ENCODE measurements at regions not wholly inside any gene's neighbourhood (a gene's known extent, or its start where the extent isn't known, plus 50 kb on each side); places are given as distances from the start of the nearest gene placed in this dataset.

DNA sequence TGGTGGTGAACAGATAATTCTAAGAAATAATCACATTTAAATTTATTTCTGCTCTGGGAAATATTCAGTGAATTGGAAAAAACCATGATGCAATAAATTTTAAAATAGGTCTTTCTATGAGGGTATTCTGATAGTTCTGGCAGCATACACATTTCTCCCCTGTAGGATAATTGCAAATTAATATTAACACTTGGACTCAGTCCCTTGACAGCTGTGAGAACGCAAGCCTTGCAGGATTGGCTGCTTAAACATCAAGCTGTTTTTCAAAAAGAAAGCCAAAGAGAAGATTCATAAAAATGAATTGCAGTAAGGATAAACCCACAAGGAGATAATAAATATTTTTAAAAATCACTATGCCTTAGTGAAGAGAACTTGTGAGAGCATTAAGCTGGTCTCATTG, 180.0 kb downstream of the MTRR start:
- Histone ChIP-seq H2AFZ (ENCODE audit: low read length) (no peak overlapping the region), H3K79me1 (ENCODE audit: low read depth, low read length) (no peaks in the 10 kb centered on the region), H3K27ac (ENCODE audit: low read depth, low read length) (no peak overlapping the region), H2BK5ac (ENCODE audit: low read depth, low read length) (no peak overlapping the region), H3K9ac (replicated peaks in 1 of 4; ENCODE audit: extremely low read depth in 1 of 4, low read depth in 3 of 4, low read length in 3 of 4) (no peak overlapping the region), H3K4ac (replicated peaks; ENCODE audit: insufficient read length, low read depth, low read length) (no peak overlapping the region), H2BK12ac (ENCODE audit: low read depth, low read length) (no peak overlapping the region), H2AK5ac (ENCODE audit: low read depth, low read length) (no peak overlapping the region), H3K27me3 (replicated peaks in 1 of 4; ENCODE audit: control insufficient read depth in 3 of 4, extremely low read depth in 1 of 4, insufficient read depth in 3 of 4, low read length in 3 of 4) (no peaks in the 10 kb centered on the region), H3K23me2 (ENCODE audit: low read depth, low read length) (peaks cover 4% of the 10 kb centered on the region; the same call in 1 of the 2 replicates), H3K14ac (ENCODE audit: insufficient read length) (no peak overlapping the region), H3K4me2 (ENCODE audit: insufficient read depth in 1 of 2, low read depth in 2 of 2, low read length in 2 of 2) (no peak overlapping the region), H4K20me1 (replicated peaks in 1 of 2; ENCODE audit: control insufficient read depth in 1 of 2, insufficient read depth in 2 of 2, low read length in 2 of 2) (no peaks in the 10 kb centered on the region), H3K36me3 (ENCODE audit: control insufficient read depth in 2 of 4, insufficient read depth in 4 of 4, low read length in 3 of 4) (peaks cover 0 to 5% (median 0%) of the 10 kb centered on the region in 4 experiments; a peak in 2 of 8 replicates), H2BK15ac (ENCODE audit: low read length) (no peak overlapping the region), H4K91ac (replicated peaks; ENCODE audit: insufficient read length, low read length) (no peak overlapping the region), H3K79me2 (ENCODE audit: control insufficient read depth in 1 of 2, insufficient read depth in 2 of 2, low read length in 2 of 2) (no peaks in the 10 kb centered on the region), H4K8ac (ENCODE audit: extremely low read depth, insufficient read depth, low read length) (no peak overlapping the region), H3K18ac (ENCODE audit: extremely low read depth, low read length) (no peak overlapping the region), H3K4me3 (ENCODE audit: extremely low read depth in 1 of 4, insufficient read depth in 2 of 4, low read depth in 3 of 4, low read length in 4 of 4) (no peak overlapping the region), H4K5ac (ENCODE audit: insufficient read length, low read depth, low read length) (no peak overlapping the region), H3K4me1 (replicated peaks in 1 of 4; ENCODE audit: control insufficient read depth in 3 of 4, insufficient read depth in 4 of 4, low read length in 3 of 4) (peaks cover 0 to 6% (median 0%) of the 10 kb centered on the region in 4 experiments; a peak in 1 of 7 replicates), H3K23ac (ENCODE audit: insufficient read length) (no peak overlapping the region), H3K56ac (replicated peaks; ENCODE audit: insufficient read length, low read depth, low read length) (no peak overlapping the region), H2BK120ac (replicated peaks; ENCODE audit: low read depth, low read length) (no peak overlapping the region), H2BK20ac (ENCODE audit: low read length) (no peak overlapping the region), H3K9me3 (ENCODE audit: insufficient read depth in 2 of 2, low read depth in 1 of 2, low read length in 1 of 2) (no peaks in the 10 kb centered on the region)
- ChIA-PET CTCF (ENCODE audit: partially characterized antibody) (interaction anchor here (1.3 to 1.4 kb wide), 3 partner anchors 8 to 121 kb away, joined by 3 to 7 read pairs (median 4); no protein-coding TSS in a partner anchor), POLR2A (ENCODE audit: partially characterized antibody) (no interaction called here)
- 95% methylated on average over 1 of the region's 1 CpG; no CpG with 5 or more reads in 1 of the 2 experiments for WGBS, 2 experiments (ENCODE audit: extremely low coverage in 1 of 2, insufficient coverage in 1 of 2, insufficient read length in 1 of 2, insufficient replicate concordance in 2 of 2, low coverage in 1 of 2, low lambda C conversion rate in 2 of 2, missing lambda C conversion rate in 1 of 2)
- FAIRE-seq = no peak
- DNase-seq (ENCODE audit: low read depth in 1 of 2, low spot score in 2 of 2) = no peak
- no peak for TF ChIP-seq SP4 (IDR thresholded peaks at IDR 0.05; ENCODE audit: low read length)
- no peak for TF ChIP-seq CHD1 (IDR thresholded peaks at IDR 0.05; ENCODE audit: low read depth, low read length)
- TF ChIP-seq FOSL1 (IDR thresholded peaks at IDR 0.05; ENCODE audit: insufficient read depth, low read depth, low read length) = no peak
- no peak for TF ChIP-seq CBX8 (IDR thresholded peaks at IDR 0.05; ENCODE audit: borderline replicate concordance, low read depth, low read length)
- no peak for TF ChIP-seq HDAC2 (IDR thresholded peaks at IDR 0.05; ENCODE audit: borderline replicate concordance in 1 of 2, low read depth in 2 of 2, low read length in 2 of 2)
- TF ChIP-seq RAD21 (IDR thresholded peaks at IDR 0.05 in 1 of 2, conservative IDR thresholded peaks at IDR 0.05 in 1 of 2; ENCODE audit: low read depth in 2 of 2, low read length in 2 of 2) = no peak
- no peak for TF ChIP-seq MAX (IDR thresholded peaks at IDR 0.05)
- no peak for TF ChIP-seq MAFK (IDR thresholded peaks at IDR 0.05; ENCODE audit: low read depth, low read length)
- no peak for TF ChIP-seq NANOG (IDR thresholded peaks at IDR 0.05; ENCODE audit: insufficient read depth, low read depth, low read length, poor library complexity, severe bottlenecking)
- TF ChIP-seq, protein P1, sequence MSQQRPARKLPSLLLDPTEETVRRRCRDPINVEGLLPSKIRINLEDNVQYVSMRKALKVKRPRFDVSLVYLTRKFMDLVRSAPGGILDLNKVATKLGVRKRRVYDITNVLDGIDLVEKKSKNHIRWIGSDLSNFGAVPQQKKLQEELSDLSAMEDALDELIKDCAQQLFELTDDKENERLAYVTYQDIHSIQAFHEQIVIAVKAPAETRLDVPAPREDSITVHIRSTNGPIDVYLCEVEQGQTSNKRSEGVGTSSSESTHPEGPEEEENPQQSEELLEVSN (IDR thresholded peaks at IDR 0.05) = no peak
- TF ChIP-seq, protein P2, sequence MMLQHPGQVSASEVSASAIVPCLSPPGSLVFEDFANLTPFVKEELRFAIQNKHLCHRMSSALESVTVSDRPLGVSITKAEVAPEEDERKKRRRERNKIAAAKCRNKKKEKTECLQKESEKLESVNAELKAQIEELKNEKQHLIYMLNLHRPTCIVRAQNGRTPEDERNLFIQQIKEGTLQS (IDR thresholded peaks at IDR 0.05; ENCODE audit: insufficient read depth, low read depth, low read length) = no peak
- no peak for TF ChIP-seq SP1 (IDR thresholded peaks at IDR 0.05; ENCODE audit: low read depth, low read length)
- TF ChIP-seq BACH1 (IDR thresholded peaks at IDR 0.05; ENCODE audit: low read length) = no peak

All from H1 (cell line).